K562 (cell line): ENCODE measurements at regions not wholly inside any gene's neighbourhood (a gene's known extent, or its start where the extent isn't known, plus 50 kb on each side); places are given as distances from the start of the nearest gene placed in this dataset.

ENCODE experiments used
- ATF3 ChIP-seq, 2 experiments: fragments of 450-650 bp in 1 of 2; sonication (generic) in 1 of 2; formaldehyde crosslinking in 1 of 2; IDR thresholded peaks in 1 of 2; conservative IDR thresholded peaks in 1 of 2; 2 replicates each; pipeline versions ENCODE4 v1.6.1 to v1.8.1; 2016 to 2023; ENCODE audit warnings: mild to moderate bottlenecking in 2 of 2, moderate library complexity in 2 of 2, inconsistent platforms in 1 of 2, missing genetic modification reagents in 1 of 2
- BRD4 ChIP-seq: fragments of 200-600 bp; sonication (generic); IDR thresholded peaks from 2 replicates; pipeline ENCODE4 v1.6.1; 2017; ENCODE audit warnings: inconsistent platforms
- CBX3 ChIP-seq, 2 experiments: IDR thresholded peaks; 1 replicate in 1 of 2; 2 replicates in 1 of 2; pipeline ENCODE4 v1.6.1; 2012; ENCODE audit warnings: inconsistent platforms in 2 of 2, low read length in 2 of 2, borderline replicate concordance in 1 of 2, control low read depth in 1 of 2
- CHD2 ChIP-seq: IDR thresholded peaks from 2 replicates; pipeline ENCODE4 v1.6.1; 2011; ENCODE audit warnings: low read depth, low read length
- CTCF ChIP-seq, 3 experiments: IDR thresholded peaks in 2 of 3; conservative IDR thresholded peaks in 1 of 3; 2 replicates each; pipeline ENCODE4 v1.5.1; 2011 to 2012; ENCODE audit warnings: low read length in 3 of 3, mild to moderate bottlenecking in 3 of 3, control low read depth in 2 of 3, improper control_type of control experiment in 1 of 3, inconsistent platforms in 1 of 3, low read depth in 1 of 3, mixed read lengths in 1 of 3, moderate library complexity in 1 of 3; ENCODE audit not compliant: insufficient read depth in 2 of 3
- EWSR1 ChIP-seq: fragments of 450-650 bp; IDR thresholded peaks from 2 replicates; pipeline ENCODE4 v1.6.1; 2018; ENCODE audit warnings: borderline replicate concordance, mild to moderate bottlenecking, low read depth, moderate library complexity; ENCODE audit not compliant: partially characterized antibody
- NCOR1 ChIP-seq: fragments of 450-650 bp; IDR thresholded peaks from 2 replicates; pipeline ENCODE4 v1.6.1; 2016; ENCODE audit warnings: mild to moderate bottlenecking, moderate library complexity
- SP1 ChIP-seq: sonication (generic); formaldehyde crosslinking; IDR thresholded peaks from 2 replicates; pipeline ENCODE4 v1.8.1; 2022; ENCODE audit warnings: mild to moderate bottlenecking, missing genetic modification reagents

GRCh38 chr1:228837032-228837431 lies 101.8 kb downstream of the RHOU start:
- TF ChIP-seq CTCF (IDR thresholded peaks at IDR 0.05 in 2 of 3, conservative IDR thresholded peaks at IDR 0.05 in 1 of 3; ENCODE audit: insufficient read depth in 2 of 3, low read depth in 1 of 3, low read length in 3 of 3) = no peak
- no peak for TF ChIP-seq CBX3 (IDR thresholded peaks at IDR 0.05; ENCODE audit: borderline replicate concordance in 1 of 2, low read length in 2 of 2)
- TF ChIP-seq NCOR1 = no peak
- no peak for TF ChIP-seq EWSR1
- TF ChIP-seq BRD4 = no peak
- TF ChIP-seq SP1 (CRISPR knock-in tag) = no peak
- TF ChIP-seq ATF3 (IDR thresholded peaks at IDR 0.05) = no peak
- no peak for TF ChIP-seq ATF3 (CRISPR knock-in tag; conservative IDR thresholded peaks at IDR 0.05)
- no peak for TF ChIP-seq CHD2
